H7 (cell line): ENCODE measurements at regions not wholly inside any gene's neighbourhood (a gene's known extent, or its start where the extent isn't known, plus 50 kb on each side); places are given as distances from the start of the nearest gene placed in this dataset.

Source experiments
- DNase-seq: peaks from one replicate; pipeline ENCODE4 v3.0.0; 2012
- H3K27me3 ChIP-seq: 2 replicates; pipeline ENCODE4 v1.6.0; 2011; ENCODE audit warnings: mild to moderate bottlenecking, low read length; ENCODE audit not compliant: control insufficient read depth, insufficient read depth
- H3K36me3 ChIP-seq: replicated peaks from 2 replicates; pipeline ENCODE4 v1.5.1; 2011; ENCODE audit warnings: low read length; ENCODE audit not compliant: control insufficient read depth, insufficient read depth
- H3K4me3 ChIP-seq: 2 replicates; pipeline ENCODE4 v1.5.1; 2011; ENCODE audit warnings: low read depth, mild to moderate bottlenecking, control low read depth, low read length, moderate library complexity; ENCODE audit not compliant: insufficient read depth

DNA sequence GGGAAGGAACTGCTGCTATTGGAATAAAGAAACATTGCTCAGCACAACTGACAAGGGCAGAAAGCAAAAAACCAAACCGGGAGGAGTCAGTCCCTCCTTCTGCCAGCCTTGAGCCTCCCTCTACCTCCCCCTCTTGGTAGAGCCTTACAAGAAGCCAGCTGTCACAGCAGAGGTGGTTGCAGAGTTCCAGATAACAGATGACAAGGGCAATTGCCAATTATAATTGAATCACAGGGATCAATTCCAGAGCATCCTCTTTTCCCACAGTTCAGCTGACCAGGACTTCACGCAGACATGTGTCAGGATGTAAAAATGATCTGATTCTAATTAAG lies 548.2 kb upstream of the LRRTM1 start:
- Histone ChIP-seq H3K4me3 (no peak overlapping the region), H3K36me3 (no peaks in the 10 kb centered on the region), H3K27me3 (no peaks in the 10 kb centered on the region)
- DNase-seq: peak; percentile 41

GRCh38 chr2:80852079-80852807 lies 547.7 kb upstream of the LRRTM1 start:
- DNase-seq: peak; percentile 4
- Histone ChIP-seq H3K36me3 (no peaks in the 10 kb centered on the region), H3K27me3 (no peaks in the 10 kb centered on the region), H3K4me3 (no peak overlapping the region)

DNA sequence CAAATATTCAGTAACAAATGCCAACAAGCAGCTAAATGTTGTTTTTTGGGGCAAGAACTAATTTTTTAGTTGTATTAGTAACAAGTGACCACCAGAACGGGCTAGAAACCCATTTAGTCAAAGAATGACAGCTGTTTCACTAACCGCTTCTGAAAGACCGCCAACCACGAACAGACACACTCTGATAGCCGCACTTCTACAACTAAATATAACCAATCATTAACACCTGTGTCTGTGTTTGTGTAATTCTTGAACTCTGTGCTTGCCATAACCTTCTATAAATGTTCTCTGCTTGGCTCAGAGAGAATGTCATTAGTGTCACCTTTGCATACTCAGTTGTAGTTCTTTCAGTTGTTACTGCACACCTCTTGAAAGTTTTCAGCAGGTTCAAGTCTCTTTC lies 526.3 kb upstream of the LRRTM1 start:
- Histone ChIP-seq H3K4me3 (no peak overlapping the region), H3K27me3 (no peaks in the 10 kb centered on the region), H3K36me3 (no peaks in the 10 kb centered on the region)
- DNase-seq: no peak

DNA sequence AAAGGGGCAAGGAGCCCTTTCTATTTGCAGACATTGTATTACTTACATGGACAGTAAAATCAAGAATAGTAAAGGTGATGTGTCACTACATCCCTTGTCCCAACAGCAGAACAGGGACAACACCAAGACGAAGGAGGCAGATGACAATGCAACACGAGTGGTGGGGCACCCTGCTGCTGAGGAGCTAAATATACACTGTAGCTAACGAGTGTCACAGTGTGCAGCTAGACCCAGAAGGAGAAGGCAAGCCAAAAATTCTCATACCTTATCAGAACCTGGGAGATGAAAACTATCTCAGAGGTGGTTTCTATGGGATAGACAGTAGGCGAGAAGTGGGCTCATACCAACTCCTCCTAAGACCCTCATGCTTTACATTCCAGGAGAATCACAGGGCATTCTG lies 518.4 kb upstream of the LRRTM1 start:
- Histone ChIP-seq H3K36me3 (no peaks in the 10 kb centered on the region), H3K4me3 (no peak overlapping the region), H3K27me3 (no peaks in the 10 kb centered on the region)
- DNase-seq: no peak

GRCh38 chr2:80815259-80815658 lies 510.7 kb upstream of the LRRTM1 start:
- Histone ChIP-seq H3K27me3 (no peaks in the 10 kb centered on the region), H3K36me3 (no peaks in the 10 kb centered on the region), H3K4me3 (no peak overlapping the region)
- no peak for DNase-seq

DNA sequence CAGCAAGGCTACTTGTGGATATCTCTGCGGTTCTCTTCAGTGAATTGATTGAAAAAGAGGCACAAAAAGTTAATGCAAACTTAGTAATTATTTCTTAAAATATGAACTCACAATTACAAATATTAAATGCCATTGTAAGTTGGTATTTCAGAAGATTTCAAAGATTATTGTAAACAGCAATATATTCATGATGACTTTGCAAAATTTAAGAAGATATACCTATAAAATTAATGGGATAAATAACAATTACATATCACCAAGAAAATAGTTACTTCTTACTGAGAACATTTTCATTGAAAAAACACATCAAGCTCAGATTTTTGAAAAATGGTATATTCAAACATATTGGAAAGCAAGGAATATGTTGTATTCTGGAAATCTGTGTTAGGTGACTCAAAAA lies 482.0 kb upstream of the LRRTM1 start:
- Histone ChIP-seq H3K36me3 (no peaks in the 10 kb centered on the region), H3K27me3 (no peaks in the 10 kb centered on the region), H3K4me3 (no peak overlapping the region)
- DNase-seq: no peak

- no peak for DNase-seq
- no peak overlapping the region for H3K4me3 ChIP-seq
- no peaks in the 10 kb centered on the region for H3K27me3 ChIP-seq
- H3K36me3 ChIP-seq: no peaks in the 10 kb centered on the region
Observed at GRCh38 chr2:80778704-80779103, 474.2 kb upstream of the LRRTM1 start.

DNA sequence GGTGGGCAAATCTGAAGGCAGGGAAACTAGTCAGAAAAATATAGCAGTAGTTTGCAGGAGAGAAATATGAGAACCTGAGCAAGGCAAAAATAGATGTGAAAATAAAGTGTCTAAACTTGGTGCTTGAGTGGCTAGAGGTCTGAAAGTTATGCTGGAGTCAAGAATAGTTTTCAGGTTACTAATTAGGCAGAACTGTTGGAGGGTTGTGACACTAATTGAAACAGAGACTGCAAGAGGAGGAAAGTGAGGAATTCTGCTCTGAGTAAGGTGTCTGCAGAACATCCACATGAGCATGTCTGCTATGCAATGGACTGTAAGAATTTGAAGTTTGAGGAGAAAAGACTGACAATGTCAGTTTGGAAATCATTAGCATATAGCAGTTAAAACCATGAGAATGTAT lies 444.0 kb upstream of the LRRTM1 start:
- Histone ChIP-seq H3K36me3 (no peaks in the 10 kb centered on the region), H3K4me3 (no peak overlapping the region), H3K27me3 (no peaks in the 10 kb centered on the region)
- no peak for DNase-seq

GRCh38 chr2:80737047-80737446 lies 432.5 kb upstream of the LRRTM1 start:
- Histone ChIP-seq H3K27me3 (no peaks in the 10 kb centered on the region), H3K36me3 (no peaks in the 10 kb centered on the region), H3K4me3 (no peak overlapping the region)
- no peak for DNase-seq

DNA sequence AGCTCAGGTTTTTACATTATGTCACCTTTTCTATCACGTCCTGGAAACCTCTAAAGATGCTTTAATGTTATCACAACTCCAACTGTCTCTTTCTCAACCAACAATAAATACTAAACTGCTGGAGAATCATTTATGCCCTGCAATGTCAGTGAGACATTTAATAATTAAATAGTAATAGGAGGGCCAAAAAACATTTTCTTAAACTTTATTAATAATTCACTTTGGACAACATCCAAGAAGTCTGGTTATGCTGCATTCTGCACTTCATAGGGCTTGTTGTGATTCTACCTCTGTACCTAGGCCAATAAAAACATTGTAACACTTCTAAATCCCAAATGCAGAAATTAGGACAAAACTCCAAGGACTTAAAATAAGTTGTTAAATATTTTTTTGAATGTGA lies 420.4 kb upstream of the LRRTM1 start:
- H3K27me3 ChIP-seq: no peaks in the 10 kb centered on the region
- no peak for DNase-seq
- no peak overlapping the region for H3K4me3 ChIP-seq
- H3K36me3 ChIP-seq: no peaks in the 10 kb centered on the region

GRCh38 chr2:80722803-80723202 lies 418.3 kb upstream of the LRRTM1 start:
- no peaks in the 10 kb centered on the region for H3K36me3 ChIP-seq
- no peaks in the 10 kb centered on the region for H3K27me3 ChIP-seq
- DNase-seq: no peak
- no peak overlapping the region for H3K4me3 ChIP-seq

- no peaks in the 10 kb centered on the region for H3K36me3 ChIP-seq
- DNase-seq: no peak
Observed at GRCh38 chr2:80719607-80720006, 415.1 kb upstream of the LRRTM1 start.

DNA sequence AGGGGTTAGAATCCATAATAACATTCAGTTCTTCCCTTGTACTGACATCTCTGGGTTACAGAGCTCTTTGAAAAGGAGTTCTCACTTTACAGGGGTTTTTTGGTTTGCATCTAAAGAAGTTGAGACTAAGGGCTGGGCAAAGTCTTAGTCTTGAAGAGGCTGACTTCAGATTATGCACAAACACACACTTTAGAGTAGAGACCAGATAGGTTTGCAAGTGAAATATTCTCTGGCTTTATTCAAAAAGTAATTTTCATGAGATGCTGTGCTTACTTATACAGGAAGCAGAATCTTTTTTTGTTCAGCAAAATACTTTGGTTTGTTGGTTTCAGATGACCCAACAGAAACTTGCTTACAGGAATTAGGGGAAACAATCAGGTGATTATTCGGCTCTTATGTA lies 410.9 kb upstream of the LRRTM1 start:
- Histone ChIP-seq H3K4me3 (no peak overlapping the region), H3K27me3 (no peaks in the 10 kb centered on the region), H3K36me3 (no peaks in the 10 kb centered on the region)
- no peak for DNase-seq

More at GRCh38 chr2:80719607-80720006, 415.1 kb upstream of the LRRTM1 start:
- H3K27me3 ChIP-seq: no peaks in the 10 kb centered on the region
- H3K4me3 ChIP-seq: no peak overlapping the region

- no peak overlapping the region for H3K4me3 ChIP-seq
- DNase-seq: no peak
- no peaks in the 10 kb centered on the region for H3K27me3 ChIP-seq
- H3K36me3 ChIP-seq: no peaks in the 10 kb centered on the region
Observed at GRCh38 chr2:80711915-80712314, 407.4 kb upstream of the LRRTM1 start.

- Histone ChIP-seq H3K4me3 (no peak overlapping the region), H3K27me3 (no peaks in the 10 kb centered on the region), H3K36me3 (no peaks in the 10 kb centered on the region)
- no peak for DNase-seq
Observed at GRCh38 chr2:80706951-80707350, 402.4 kb upstream of the LRRTM1 start.

- no peaks in the 10 kb centered on the region for H3K27me3 ChIP-seq
- no peak overlapping the region for H3K4me3 ChIP-seq
- no peaks in the 10 kb centered on the region for H3K36me3 ChIP-seq
- no peak for DNase-seq
Observed at GRCh38 chr2:80706541-80706940, 402.0 kb upstream of the LRRTM1 start.
